ENCODE measurements at regions not wholly inside any gene's neighbourhood (a gene's known extent, or its start where the extent isn't known, plus 50 kb on each side); places are given as distances from the start of the nearest gene placed in this dataset.

DNA sequence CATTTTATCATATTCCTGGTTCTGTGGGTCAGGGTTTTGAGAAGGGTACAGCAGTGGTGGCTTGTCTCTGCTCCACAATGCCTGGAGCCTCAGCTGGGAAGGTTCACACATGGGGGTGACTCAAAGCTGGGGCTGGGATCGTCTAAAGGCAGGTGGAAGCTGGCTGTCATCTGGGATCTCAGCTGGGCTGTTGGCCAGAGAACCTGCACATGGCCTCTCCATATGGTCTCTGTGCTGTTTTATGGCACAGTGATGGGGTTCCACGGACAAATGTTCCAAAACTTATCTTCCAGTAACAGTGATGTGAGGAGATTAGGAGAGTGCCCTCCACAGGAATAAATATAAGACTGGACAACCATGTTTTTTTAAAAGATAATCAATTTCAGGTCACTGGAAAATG lies 191.4 kb downstream of the SS18 start:
- Histone ChIP-seq H3K4me3 (ENCODE audit: low read length) (no peak overlapping the region), H3K9ac (ENCODE audit: low read length) (no peak overlapping the region), H3K36me3 (ENCODE audit: control insufficient read depth, insufficient read depth, low read length) (no peaks in the 10 kb centered on the region), H3K4me1 (ENCODE audit: control insufficient read depth, insufficient read depth, low read length) (no peaks in the 10 kb centered on the region), H3K27ac (ENCODE audit: low read depth, low read length) (no peak overlapping the region), H3K27me3 (ENCODE audit: control insufficient read depth, insufficient read depth, low read length) (no peaks in the 10 kb centered on the region)

DNA sequence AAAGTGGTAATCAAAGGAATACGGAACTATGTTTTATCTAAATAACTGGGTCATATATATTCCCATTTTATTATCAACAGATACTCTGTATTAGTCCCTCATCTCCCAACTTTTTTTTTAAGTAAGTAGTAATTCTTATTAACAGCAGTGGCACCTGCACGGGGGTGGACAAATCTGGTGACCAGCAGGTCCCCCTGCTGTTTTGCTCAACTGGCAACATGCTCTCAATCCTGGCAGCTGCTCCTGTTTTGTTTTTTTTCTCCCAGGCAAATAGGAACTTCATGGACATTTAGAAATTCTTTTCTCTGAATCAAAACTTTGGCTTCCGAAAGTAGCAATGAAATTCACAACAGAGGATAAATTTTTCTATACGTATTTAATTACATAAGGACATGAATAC lies 193.5 kb downstream of the SS18 start:
- Histone ChIP-seq H3K4me1 (ENCODE audit: control insufficient read depth, insufficient read depth, low read length) (no peaks in the 10 kb centered on the region), H3K36me3 (ENCODE audit: control insufficient read depth, insufficient read depth, low read length) (no peaks in the 10 kb centered on the region), H3K27ac (ENCODE audit: low read depth, low read length) (no peak overlapping the region), H3K27me3 (ENCODE audit: control insufficient read depth, insufficient read depth, low read length) (no peaks in the 10 kb centered on the region), H3K9ac (ENCODE audit: low read length) (no peak overlapping the region), H3K4me3 (ENCODE audit: low read length) (no peak overlapping the region)

DNA sequence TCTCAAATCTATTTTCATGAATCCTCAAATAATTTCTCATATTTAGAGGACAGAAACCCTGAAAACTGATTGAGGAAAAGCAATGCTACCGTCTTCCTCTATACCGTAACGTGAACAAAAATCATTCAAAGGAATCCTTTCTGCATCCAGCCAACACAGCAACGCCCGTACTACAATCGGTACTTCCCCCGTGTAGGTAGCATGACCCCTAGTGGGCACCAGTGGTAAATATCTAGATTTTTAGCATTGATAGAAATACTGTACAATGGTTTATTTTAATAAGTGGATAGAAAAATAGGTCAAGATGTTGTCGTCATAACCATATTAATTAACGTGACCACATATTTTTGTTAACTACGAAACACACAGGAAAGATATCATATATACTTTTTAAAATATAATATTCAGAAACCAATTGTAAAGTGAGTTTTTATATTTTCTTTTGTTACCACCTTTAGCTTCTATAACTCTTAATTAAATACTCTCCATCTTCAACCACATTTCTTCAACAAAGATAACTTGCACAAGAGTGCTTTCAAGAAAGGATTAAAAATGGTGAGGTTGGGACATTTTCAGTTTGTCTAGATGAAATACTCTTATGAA lies 194.1 kb downstream of the SS18 start:
- no peaks in the 10 kb centered on the region for H3K27me3 ChIP-seq (ENCODE audit: control insufficient read depth, insufficient read depth, low read length)
- H3K4me1 ChIP-seq (ENCODE audit: control insufficient read depth, insufficient read depth, low read length): no peaks in the 10 kb centered on the region
- H3K4me3 ChIP-seq (ENCODE audit: low read length): no peak overlapping the region
- no peaks in the 10 kb centered on the region for H3K36me3 ChIP-seq (ENCODE audit: control insufficient read depth, insufficient read depth, low read length)
- no peak overlapping the region for H3K27ac ChIP-seq (ENCODE audit: low read depth, low read length)
- H3K9ac ChIP-seq (ENCODE audit: low read length): no peak overlapping the region

DNA sequence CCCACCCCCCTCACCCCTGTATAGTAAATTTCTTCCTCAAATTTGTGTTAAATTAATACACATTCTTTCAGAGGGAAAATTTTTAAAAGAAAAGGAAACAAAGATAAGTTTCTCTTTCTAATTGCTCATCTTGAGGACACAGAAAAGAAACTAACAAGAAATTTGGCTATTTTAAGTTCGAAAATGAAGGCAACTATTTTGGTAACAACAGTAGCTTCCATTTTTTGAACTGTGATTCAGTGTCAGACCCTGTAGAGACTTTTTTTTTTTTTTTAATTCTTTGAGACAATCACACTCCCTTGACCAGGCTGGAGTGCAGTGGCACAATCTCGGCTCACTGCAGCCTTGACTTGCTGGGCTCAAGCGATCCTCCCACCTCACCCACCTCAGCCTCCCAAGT lies 194.9 kb downstream of the SS18 start:
- Histone ChIP-seq H3K27me3 (ENCODE audit: control insufficient read depth, insufficient read depth, low read length) (no peaks in the 10 kb centered on the region), H3K4me1 (ENCODE audit: control insufficient read depth, insufficient read depth, low read length) (no peaks in the 10 kb centered on the region), H3K4me3 (ENCODE audit: low read length) (no peak overlapping the region), H3K27ac (ENCODE audit: low read depth, low read length) (no peak overlapping the region), H3K9ac (ENCODE audit: low read length) (no peak overlapping the region), H3K36me3 (ENCODE audit: control insufficient read depth, insufficient read depth, low read length) (no peaks in the 10 kb centered on the region)

DNA sequence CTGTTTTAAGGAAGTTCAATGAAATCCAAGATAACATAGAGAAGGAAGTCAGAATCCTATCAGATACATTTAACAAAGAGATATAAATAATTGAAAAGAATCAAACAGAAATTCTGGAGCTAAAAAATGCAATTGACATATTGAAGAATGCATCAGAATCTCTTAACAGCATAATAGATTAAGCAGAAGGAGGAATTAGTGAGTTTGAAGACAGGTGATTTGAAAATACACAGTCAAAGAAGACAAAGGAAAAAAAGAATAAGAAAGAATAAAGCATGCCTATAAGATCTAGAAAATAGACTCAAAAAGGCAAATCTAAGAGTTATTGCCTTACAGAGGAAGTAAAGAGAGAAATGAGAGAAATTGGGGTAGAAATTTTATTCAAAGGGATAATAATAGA lies 204.1 kb downstream of the SS18 start:
- Histone ChIP-seq H3K4me3 (ENCODE audit: low read length) (no peak overlapping the region), H3K4me1 (ENCODE audit: control insufficient read depth, insufficient read depth, low read length) (no peaks in the 10 kb centered on the region), H3K9ac (ENCODE audit: low read length) (no peak overlapping the region)

DNA sequence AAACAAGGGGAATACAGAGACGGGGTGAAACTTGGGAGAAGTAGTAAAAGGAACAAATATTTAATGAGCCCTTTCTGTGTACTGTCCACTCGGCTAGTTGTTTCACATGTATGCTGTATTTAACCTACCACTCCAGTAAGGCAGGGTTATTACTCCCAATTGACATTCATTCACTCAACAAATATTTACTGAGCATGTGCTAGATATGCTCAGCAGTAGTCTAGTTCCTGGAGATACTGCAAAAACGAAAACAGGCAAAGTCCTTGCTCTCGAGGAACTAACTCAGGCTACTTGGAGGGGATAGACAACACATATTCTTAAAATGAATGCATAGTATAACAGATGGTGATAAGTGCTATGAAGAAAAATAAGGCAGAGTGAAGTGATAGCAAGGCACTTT lies 207.3 kb downstream of the SS18 start:
- no peak overlapping the region for H3K4me3 ChIP-seq (ENCODE audit: low read length)
- H3K4me1 ChIP-seq (ENCODE audit: control insufficient read depth, insufficient read depth, low read length): no peaks in the 10 kb centered on the region
- H3K27me3 ChIP-seq (ENCODE audit: control insufficient read depth, insufficient read depth, low read length): no peaks in the 10 kb centered on the region
- H3K27ac ChIP-seq (ENCODE audit: low read depth, low read length): no peak overlapping the region
- H3K36me3 ChIP-seq (ENCODE audit: control insufficient read depth, insufficient read depth, low read length): no peaks in the 10 kb centered on the region
- no peak overlapping the region for H3K9ac ChIP-seq (ENCODE audit: low read length)

More for the DNA sequence above, 204.1 kb downstream of the SS18 start:
- Histone ChIP-seq H3K27ac (ENCODE audit: low read depth, low read length) (no peak overlapping the region), H3K36me3 (ENCODE audit: control insufficient read depth, insufficient read depth, low read length) (no peaks in the 10 kb centered on the region), H3K27me3 (ENCODE audit: control insufficient read depth, insufficient read depth, low read length) (no peaks in the 10 kb centered on the region)

DNA sequence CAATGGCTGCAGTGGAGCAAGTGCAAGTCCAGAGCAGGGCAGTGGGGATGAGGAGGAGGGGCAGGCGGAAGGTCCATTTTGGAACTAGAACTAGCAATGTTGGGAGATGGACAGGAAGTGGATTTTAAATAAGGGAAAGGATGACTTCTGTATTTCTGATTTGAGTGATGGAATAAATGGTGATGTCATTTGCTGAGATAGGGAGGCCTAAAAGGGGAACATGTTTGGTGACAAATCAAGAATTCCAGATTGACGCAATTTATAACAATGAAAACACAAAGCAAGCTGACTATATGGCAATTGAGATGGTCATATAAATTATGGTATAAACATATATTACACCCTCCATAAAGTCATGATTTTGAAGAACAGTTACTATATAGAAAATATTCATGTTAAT lies 209.3 kb downstream of the SS18 start:
- no peaks in the 10 kb centered on the region for H3K36me3 ChIP-seq (ENCODE audit: control insufficient read depth, insufficient read depth, low read length)
- no peak overlapping the region for H3K27ac ChIP-seq (ENCODE audit: low read depth, low read length)
- H3K4me3 ChIP-seq (ENCODE audit: low read length): no peak overlapping the region
- H3K9ac ChIP-seq (ENCODE audit: low read length): no peak overlapping the region
- no peaks in the 10 kb centered on the region for H3K27me3 ChIP-seq (ENCODE audit: control insufficient read depth, insufficient read depth, low read length)
- no peaks in the 10 kb centered on the region for H3K4me1 ChIP-seq (ENCODE audit: control insufficient read depth, insufficient read depth, low read length)

DNA sequence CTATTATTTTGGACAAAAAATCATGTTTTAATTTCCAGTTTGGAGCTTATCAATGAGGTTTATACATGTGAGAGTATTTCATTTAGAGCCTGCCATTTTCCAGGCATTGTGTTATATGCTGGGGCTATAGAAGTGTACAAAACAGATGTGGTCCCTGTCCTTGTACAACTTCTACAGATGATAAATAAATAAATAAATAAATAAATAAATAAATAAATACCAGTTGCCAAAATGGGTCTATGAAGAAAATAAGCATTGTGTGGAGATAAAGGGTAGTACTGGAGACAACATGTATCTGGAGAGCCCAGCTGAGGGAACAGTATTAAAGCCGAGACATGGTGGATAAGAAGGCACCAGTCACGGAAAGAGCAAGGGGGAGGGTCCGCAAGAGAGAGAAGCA lies 210.0 kb downstream of the SS18 start:
- no peak overlapping the region for H3K27ac ChIP-seq (ENCODE audit: low read depth, low read length)
- H3K36me3 ChIP-seq (ENCODE audit: control insufficient read depth, insufficient read depth, low read length): no peaks in the 10 kb centered on the region
- no peaks in the 10 kb centered on the region for H3K4me1 ChIP-seq (ENCODE audit: control insufficient read depth, insufficient read depth, low read length)
- no peaks in the 10 kb centered on the region for H3K27me3 ChIP-seq (ENCODE audit: control insufficient read depth, insufficient read depth, low read length)
- H3K9ac ChIP-seq (ENCODE audit: low read length): no peak overlapping the region
- H3K4me3 ChIP-seq (ENCODE audit: low read length): no peak overlapping the region

DNA sequence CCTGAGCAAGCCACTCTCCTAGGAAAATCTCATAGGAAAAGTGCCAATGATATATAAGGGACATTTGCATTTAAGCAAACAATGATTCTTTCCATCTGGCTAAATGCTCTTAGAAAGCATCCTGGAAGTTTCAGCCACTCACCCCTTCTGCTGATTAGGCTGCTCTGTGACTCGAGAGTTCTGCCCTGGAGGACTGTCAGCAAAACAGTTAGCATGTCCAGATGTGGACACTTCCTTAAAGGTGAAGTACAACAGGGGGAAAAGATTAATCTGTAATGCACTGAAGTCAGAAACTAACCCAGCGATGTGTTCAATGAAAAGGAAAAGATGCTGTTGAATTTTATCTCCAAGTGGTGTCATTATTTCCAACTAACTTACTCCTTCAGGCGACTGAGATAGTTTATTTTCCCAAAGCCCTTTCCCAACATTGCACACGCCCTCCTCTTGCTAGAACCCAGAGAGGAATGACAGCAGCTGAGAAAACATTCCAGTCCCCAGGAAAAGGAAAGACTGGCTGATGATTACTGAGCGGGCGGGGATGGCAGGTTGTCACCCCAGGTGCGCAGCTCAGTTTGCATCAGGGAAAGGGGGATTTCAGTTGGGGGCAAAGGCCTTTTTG lies 214.0 kb downstream of the SS18 start:
- Histone ChIP-seq H3K4me3 (ENCODE audit: low read length) (no peak overlapping the region), H3K4me1 (ENCODE audit: control insufficient read depth, insufficient read depth, low read length) (no peaks in the 10 kb centered on the region), H3K27ac (ENCODE audit: low read depth, low read length) (no peak overlapping the region), H3K27me3 (ENCODE audit: control insufficient read depth, insufficient read depth, low read length) (no peaks in the 10 kb centered on the region), H3K36me3 (ENCODE audit: control insufficient read depth, insufficient read depth, low read length) (no peaks in the 10 kb centered on the region), H3K9ac (ENCODE audit: low read length) (no peak overlapping the region)

DNA sequence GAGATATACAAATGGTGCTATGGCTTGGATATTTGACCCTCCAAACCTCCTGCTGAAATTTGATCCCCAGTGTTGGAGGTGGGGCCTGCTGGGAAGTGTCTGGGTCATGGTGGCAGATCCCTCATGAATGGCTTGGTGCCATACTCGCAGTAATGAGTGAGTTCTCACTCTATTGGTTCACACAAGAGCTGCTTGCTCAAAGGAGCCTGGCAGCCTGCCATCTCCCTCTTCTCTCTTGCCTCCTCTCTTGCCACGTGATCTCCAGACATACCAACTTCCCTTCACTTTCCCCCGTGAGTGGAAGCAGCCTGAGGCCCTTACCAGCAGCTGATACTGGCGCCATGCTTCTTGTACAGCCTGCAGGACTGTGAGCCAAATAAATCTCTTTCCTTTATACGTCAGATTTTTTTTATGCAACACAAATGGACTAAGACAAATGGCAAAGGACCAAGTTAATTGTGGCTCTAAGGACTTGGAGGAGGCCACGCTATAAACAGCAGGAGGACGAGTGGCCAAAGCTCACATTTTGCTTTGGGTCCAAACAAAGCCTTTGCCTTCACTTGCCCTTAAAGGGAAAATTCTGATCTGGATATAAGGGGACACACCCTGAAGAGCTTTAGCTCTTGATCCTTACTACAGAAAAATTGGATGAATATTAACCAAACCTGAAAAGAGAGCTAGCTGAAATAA lies 214.7 kb downstream of the SS18 start:
- Histone ChIP-seq H3K9ac (ENCODE audit: low read length) (no peak overlapping the region), H3K27me3 (ENCODE audit: control insufficient read depth, insufficient read depth, low read length) (no peaks in the 10 kb centered on the region), H3K4me3 (ENCODE audit: low read length) (no peak overlapping the region), H3K36me3 (ENCODE audit: control insufficient read depth, insufficient read depth, low read length) (no peaks in the 10 kb centered on the region), H3K4me1 (ENCODE audit: control insufficient read depth, insufficient read depth, low read length) (no peaks in the 10 kb centered on the region), H3K27ac (ENCODE audit: low read depth, low read length) (no peak overlapping the region)

DNA sequence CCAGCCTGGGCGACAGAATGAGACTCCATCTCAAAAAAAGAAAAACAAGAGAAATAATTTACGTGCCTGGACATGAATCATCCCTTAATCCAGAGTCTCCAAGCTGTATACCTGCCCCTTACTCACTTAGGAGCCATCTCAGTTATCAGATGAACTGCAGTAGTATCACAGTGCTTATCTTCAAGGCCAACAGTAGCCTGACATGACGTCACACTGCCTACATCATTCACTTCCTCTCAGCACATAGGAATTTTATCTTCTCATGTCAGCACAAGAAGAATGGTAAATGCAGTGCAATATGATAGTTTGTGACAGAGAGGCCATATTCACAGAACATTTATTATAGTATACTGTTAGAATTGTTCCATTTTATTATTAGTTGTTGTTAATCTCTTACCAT lies 216.6 kb downstream of the SS18 start:
- H3K4me1 ChIP-seq (ENCODE audit: control insufficient read depth, insufficient read depth, low read length): no peaks in the 10 kb centered on the region

DNA sequence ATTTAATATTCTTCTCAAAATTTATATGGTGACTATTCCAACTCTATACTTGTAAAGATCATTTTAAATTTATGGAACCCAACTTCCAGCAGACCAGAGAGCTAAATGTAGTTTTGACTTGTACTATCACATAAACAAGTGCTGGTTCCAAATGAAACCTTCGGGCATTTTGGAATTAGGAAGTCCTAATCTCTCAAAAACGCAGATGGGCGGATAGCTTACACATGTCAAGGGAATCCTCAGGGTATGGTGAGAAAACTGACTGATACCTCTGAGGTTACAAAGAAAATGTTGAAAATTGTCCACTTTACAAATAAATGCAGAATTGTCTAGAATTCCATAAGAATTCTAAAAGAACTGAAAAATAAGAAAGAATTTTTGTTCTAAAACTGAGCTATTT lies 224.1 kb downstream of the SS18 start:
- Histone ChIP-seq H3K4me3 (ENCODE audit: low read length) (no peak overlapping the region), H3K36me3 (ENCODE audit: control insufficient read depth, insufficient read depth, low read length) (no peaks in the 10 kb centered on the region), H3K4me1 (ENCODE audit: control insufficient read depth, insufficient read depth, low read length) (no peaks in the 10 kb centered on the region), H3K9ac (ENCODE audit: low read length) (no peak overlapping the region), H3K27ac (ENCODE audit: low read depth, low read length) (no peak overlapping the region), H3K27me3 (ENCODE audit: control insufficient read depth, insufficient read depth, low read length) (no peaks in the 10 kb centered on the region)

More for the DNA sequence above, 216.6 kb downstream of the SS18 start:
- Histone ChIP-seq H3K36me3 (ENCODE audit: control insufficient read depth, insufficient read depth, low read length) (no peaks in the 10 kb centered on the region), H3K9ac (ENCODE audit: low read length) (no peak overlapping the region), H3K4me3 (ENCODE audit: low read length) (no peak overlapping the region), H3K27ac (ENCODE audit: low read depth, low read length) (no peak overlapping the region), H3K27me3 (ENCODE audit: control insufficient read depth, insufficient read depth, low read length) (no peaks in the 10 kb centered on the region)
